Suprapubic skin (tissue), 3 donors: ENCODE measurements at regions not wholly inside any gene's neighbourhood (a gene's known extent, or its start where the extent isn't known, plus 50 kb on each side); places are given as distances from the start of the nearest gene placed in this dataset.

Experiments used
- CTCF ChIP-seq, 2 donors: fragments of 200-600 bp in 1 of 2; fragments of 450-650 bp in 1 of 2; sonication (generic) in 1 of 2; IDR thresholded peaks; one replicate each; pipeline ENCODE4 v1.5.1; 2016 to 2019; ENCODE audit warnings: antibody characterized with exemption in 2 of 2, mild to moderate bottlenecking in 1 of 2, moderate library complexity in 1 of 2
- POLR2A ChIP-seq, 2 donors: fragments of 450-650 bp; IDR thresholded peaks; one replicate each; pipeline ENCODE4 v1.6.1; 2017; ENCODE audit warnings: antibody characterized with exemption in 2 of 2, mild to moderate bottlenecking in 2 of 2, moderate library complexity in 2 of 2

DNA sequence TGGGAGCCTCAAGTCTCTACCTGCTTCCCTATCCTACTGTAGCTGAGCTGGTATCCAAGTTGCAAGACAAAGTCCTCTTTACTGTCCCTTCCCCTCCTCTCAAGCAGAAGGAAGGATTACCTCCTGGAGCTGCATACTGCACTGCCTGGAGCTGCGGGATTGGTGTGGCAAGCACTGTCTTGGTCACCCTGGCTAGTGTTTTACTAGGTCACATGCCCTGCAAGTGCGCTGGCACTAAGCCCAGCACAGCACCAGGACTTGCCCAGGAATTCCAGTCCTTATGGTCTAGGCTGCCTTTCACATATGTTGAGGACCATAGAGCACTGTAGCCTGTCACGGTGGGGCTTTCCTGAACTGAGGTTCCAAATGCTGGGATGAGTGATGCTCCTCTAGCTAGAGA lies 227.3 kb upstream of the ZC4H2 start:
- TF ChIP-seq CTCF (IDR thresholded peaks at IDR 0.05): no peak
- no peak for TF ChIP-seq POLR2A (IDR thresholded peaks at IDR 0.05)
